GM21526 (cell line): ENCODE measurements at regions not wholly inside any gene's neighbourhood (a gene's known extent, or its start where the extent isn't known, plus 50 kb on each side); places are given as distances from the start of the nearest gene placed in this dataset.

Experiments used
- ATAC-seq: cut with Tn5 transposase; IDR thresholded peaks from one replicate; pipeline ENCODE4 v1.9.1; 2021; ENCODE audit warnings: moderate library complexity; ENCODE audit not compliant: unreplicated experiment, low FRiP score

GRCh38 chr1:5554784-5555183 is 437.4 kb downstream of the NPHP4 start:
- ATAC-seq, result no peak

GRCh38 chr1:5554111-5554510 is 438.1 kb downstream of the NPHP4 start:
- no peak for ATAC-seq

DNA sequence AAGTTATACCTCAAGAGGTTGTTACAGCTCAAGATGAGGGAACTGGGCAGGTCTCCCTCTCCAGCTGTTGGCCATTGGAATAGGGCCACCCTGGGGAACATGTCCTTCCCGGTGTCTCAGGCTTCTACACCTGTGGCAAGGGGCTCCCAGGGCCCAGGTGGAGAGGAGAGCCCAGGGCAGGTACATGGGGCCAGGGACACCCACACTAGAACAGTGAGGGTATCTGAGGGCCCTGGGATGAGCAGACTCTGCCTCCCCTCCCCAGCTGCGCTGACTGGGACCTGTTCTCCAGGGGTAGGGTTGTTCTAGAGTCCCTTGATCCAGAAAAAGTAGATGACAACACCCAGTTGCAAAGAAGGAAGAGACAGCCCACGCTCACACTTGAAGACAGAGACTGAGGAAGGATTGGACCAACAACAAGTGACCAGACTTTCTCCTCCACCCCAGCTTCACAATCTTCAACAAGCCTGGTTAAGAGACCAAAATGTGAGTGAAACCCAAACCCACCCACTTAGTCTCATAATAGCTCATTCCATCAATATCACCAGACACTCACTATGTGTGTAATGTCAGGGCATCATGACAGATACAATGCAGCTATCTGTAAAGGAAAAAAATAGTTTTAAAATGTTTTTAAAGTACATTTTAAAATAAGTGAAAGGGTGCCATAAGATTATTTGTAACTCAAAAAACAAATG is 439.3 kb downstream of the NPHP4 start:
- ATAC-seq, result no peak

GRCh38 chr1:5551274-5551975 is 440.8 kb downstream of the NPHP4 start:
- no peak for ATAC-seq

DNA sequence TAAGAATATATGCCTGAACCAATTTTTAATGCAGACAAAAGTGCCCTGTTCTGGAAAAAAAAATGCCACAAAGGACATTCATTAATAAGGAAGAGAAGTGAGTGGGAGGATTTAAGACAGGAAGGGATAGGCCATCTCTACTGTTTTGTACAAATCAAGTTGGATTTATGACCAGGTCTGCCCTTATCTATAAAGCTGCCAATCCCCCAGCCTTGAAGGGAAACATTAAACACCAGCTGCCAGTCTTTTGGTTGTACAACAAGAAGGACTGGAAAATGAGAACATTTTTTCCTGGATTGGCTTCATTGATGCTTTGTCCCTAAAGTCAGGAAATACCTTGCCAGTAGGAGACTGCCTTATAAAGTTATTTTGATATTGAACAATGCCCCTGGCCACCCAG is 444.0 kb downstream of the NPHP4 start:
- no peak for ATAC-seq

DNA sequence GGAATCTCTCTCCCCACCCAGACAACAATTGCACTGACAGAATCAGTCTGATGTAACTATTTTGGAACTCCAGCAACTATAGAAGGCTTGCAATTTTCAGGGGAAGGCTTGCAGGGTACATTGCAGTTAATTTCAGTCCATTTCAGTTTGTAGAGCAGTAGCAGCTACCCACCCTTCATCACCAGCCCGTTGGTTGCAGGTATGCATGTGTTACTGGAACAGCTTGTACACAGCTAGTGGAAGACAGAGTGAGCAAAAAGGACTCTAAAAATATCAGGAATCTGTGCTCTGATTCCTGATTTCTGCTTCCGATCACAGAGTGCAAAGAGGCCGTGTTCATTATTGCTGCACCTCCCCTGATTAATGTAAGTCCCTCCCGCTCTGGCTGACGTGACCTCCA is 449.0 kb downstream of the NPHP4 start:
- no peak for ATAC-seq

GRCh38 chr1:5532811-5533210 is 459.4 kb downstream of the NPHP4 start:
- ATAC-seq, result no peak

DNA sequence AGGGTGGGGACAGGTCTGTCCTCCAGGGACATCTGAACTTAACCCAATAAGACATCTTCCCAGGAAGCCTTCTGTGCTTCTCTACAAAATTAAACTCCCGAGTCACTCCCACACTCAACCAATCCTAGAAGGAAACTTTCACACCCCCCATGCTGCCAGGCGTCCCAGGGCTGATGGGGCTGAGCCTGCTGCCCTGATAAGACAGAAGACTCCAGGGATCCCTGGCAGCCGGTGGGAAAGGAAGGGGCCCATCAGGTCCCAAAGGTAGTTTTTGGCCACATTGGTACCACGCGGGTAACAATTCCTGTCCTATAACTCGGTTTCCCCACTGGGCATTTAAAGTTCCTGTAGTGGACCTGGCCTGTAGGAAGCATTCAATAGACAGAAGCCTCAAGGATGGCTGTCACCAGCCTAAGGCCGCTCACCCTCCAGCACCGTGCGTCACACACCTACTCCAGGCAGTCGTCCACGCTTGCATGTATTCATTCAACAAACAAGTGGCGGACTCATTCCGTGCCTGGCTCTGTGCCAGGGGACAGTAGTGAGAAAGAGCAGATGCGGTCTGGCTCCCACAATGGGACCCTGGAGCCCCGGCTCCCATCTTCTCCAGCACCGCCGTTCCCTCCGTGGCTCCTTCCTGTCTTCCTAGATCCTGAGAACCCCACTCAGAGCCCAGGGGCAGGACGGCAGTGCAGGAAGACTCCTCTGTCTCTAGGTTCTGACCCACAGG is 465.2 kb downstream of the NPHP4 start:
- no peak for ATAC-seq

DNA sequence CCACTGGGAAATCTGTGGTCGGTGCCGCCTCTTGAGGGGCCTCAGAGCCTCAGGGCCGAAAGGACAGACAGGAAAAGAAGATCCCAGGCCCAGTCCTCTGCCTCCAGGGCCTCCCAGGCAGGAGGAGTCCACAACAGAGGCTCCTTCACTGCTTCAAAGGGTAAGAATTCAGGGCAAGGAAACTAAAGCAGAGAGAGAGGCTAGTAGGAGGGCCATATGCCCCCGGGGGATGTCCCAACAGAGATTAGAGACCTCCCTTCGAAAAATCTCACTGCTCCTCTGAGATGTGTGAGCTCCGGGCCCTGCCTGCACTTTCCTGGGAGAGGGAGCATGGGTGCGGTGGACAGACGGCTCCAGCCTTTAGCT is 465.9 kb downstream of the NPHP4 start:
- no peak for ATAC-seq

DNA sequence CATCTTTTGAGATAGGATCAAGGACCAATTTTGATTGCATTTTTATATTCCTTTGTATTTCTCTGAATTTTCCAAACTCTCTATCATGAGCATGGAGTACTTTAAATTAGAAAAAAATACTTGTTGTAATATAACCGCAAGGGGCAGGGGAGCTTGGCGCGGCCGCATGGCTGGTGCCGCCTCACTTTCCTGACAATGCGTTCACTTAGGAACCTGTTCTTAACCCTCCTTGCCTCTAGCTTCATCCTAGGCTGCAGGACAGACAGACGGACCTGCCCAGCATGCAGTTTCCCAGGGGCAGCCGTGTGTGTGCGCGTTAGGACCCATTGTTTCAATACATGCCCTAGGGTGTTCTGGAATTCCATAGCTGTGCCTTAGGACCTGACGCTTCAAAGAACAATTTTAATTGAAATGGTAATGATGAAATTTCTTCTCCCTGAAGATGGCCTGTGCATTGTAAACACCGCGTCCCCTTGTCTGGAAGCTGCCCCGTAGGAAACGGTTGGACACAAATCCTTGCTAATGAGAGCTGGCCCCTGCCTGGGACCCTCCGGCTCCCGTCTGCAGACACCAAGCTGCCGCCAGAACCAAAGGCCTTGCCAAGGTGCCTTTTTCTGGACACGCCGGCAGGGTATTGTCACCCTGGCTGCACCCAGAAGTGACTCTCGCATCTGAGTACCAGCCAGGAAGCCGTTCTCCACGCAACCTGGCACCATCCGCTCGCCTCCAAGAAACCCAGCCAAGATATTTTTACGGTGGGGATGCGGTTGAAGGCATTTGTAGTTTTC is 466.4 kb downstream of the NPHP4 start:
- ATAC-seq, result no peak

- ATAC-seq, result no peak
Measured at GRCh38 chr1:5522531-5523145, 469.6 kb downstream of the NPHP4 start.

GRCh38 chr1:5519366-5520135 is 472.7 kb downstream of the NPHP4 start:
- ATAC-seq, result no peak

GRCh38 chr1:5516756-5517155 is 475.5 kb downstream of the NPHP4 start:
- ATAC-seq, result no peak

- no peak for ATAC-seq
Measured at GRCh38 chr1:5515501-5515900, 476.7 kb downstream of the NPHP4 start.

GRCh38 chr1:5514527-5515183 is 477.6 kb downstream of the NPHP4 start:
- peak; percentile 83 for ATAC-seq

GRCh38 chr1:5513846-5514526 is 478.2 kb downstream of the NPHP4 start:
- ATAC-seq, result no peak

- no peak for ATAC-seq
Measured at GRCh38 chr1:5513179-5513578, 479.0 kb downstream of the NPHP4 start.

- no peak for ATAC-seq
Measured at GRCh38 chr1:5511381-5512097, 480.7 kb downstream of the NPHP4 start.
